ENCODE measurements at regions not wholly inside any gene's neighbourhood (a gene's known extent, or its start where the extent isn't known, plus 50 kb on each side); places are given as distances from the start of the nearest gene placed in this dataset.

GRCh38 chr6:203661-204060 is 88.6 kb upstream of the DUSP22 start:
- TF ChIP-seq POLR2A (IDR thresholded peaks at IDR 0.05) = no peak
- no peak for TF ChIP-seq CTCF (IDR thresholded peaks at IDR 0.05)
